ENCODE measurements at regions not wholly inside any gene's neighbourhood (a gene's known extent, or its start where the extent isn't known, plus 50 kb on each side); places are given as distances from the start of the nearest gene placed in this dataset.

GRCh38 chr12:41795051-41795600 lies 349.5 kb downstream of the GXYLT1 start:
- no peaks in the 10 kb centered on the region for H3K36me3 ChIP-seq (ENCODE audit: control insufficient read depth in 2 of 2, insufficient read depth in 2 of 2, low read length in 1 of 2)
- WGBS: 71% methylated on average over 8 of the region's 8 CpGs
- no peaks in the 10 kb centered on the region for H3K9me3 ChIP-seq (ENCODE audit: control insufficient read depth in 2 of 2, insufficient read depth in 1 of 2, low read length in 1 of 2)
- H3K27me3 ChIP-seq (ENCODE audit: control insufficient read depth in 2 of 2, insufficient read depth in 1 of 2, low read length in 1 of 2): no peaks in the 10 kb centered on the region
- H3K27ac ChIP-seq (ENCODE audit: low read depth in 1 of 2, low read length in 1 of 2): no peak overlapping the region
- no peak overlapping the region for H3K4me3 ChIP-seq (ENCODE audit: low read length in 2 of 2)
- H3K4me1 ChIP-seq (ENCODE audit: control insufficient read depth in 2 of 2, insufficient read depth in 2 of 2, low read length in 2 of 2): no peaks in the 10 kb centered on the region
- no peak for DNase-seq (ENCODE audit: low read depth in 6 of 9, low spot score in 9 of 9)

DNA sequence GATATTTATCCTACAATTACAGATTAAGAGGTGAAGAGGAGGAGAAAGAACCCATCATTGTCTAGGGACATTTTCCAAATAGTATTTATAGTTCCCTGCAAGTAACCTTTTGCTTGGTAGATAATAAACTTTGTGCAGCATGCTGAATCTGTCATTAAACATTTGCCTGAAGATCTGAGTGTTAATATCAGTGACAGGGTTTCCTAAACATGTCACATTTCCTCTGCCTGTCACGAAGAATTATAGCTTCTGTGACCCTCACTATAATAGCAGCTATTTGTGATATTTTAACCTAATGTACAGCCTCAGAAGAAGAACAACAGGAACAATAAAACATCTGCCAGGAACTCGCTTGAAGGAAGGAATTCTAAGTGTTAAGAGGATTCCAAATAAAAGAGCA lies 350.3 kb downstream of the GXYLT1 start:
- Histone ChIP-seq H3K4me1 (ENCODE audit: control insufficient read depth in 2 of 2, insufficient read depth in 2 of 2, low read length in 2 of 2) (no peaks in the 10 kb centered on the region), H3K27me3 (ENCODE audit: control insufficient read depth in 2 of 2, insufficient read depth in 1 of 2, low read length in 1 of 2) (no peaks in the 10 kb centered on the region), H3K4me3 (ENCODE audit: low read length in 2 of 2) (no peak overlapping the region), H3K36me3 (ENCODE audit: control insufficient read depth in 2 of 2, insufficient read depth in 2 of 2, low read length in 1 of 2) (no peaks in the 10 kb centered on the region), H3K9me3 (ENCODE audit: control insufficient read depth in 2 of 2, insufficient read depth in 1 of 2, low read length in 1 of 2) (no peaks in the 10 kb centered on the region), H3K27ac (ENCODE audit: low read depth in 1 of 2, low read length in 1 of 2) (no peak overlapping the region)
- 47% methylated on average over 2 of the region's 2 CpGs for WGBS
- DNase-seq (ENCODE audit: low read depth in 6 of 9, low spot score in 9 of 9): no peak

- no peaks in the 10 kb centered on the region for H3K27me3 ChIP-seq (ENCODE audit: control insufficient read depth in 2 of 2, insufficient read depth in 1 of 2, low read length in 1 of 2)
- H3K27ac ChIP-seq (ENCODE audit: low read depth in 1 of 2, low read length in 1 of 2): no peak overlapping the region
- DNase-seq (ENCODE audit: low read depth in 6 of 9, low spot score in 9 of 9): no peak
- H3K4me1 ChIP-seq (ENCODE audit: control insufficient read depth in 2 of 2, insufficient read depth in 2 of 2, low read length in 2 of 2): no peaks in the 10 kb centered on the region
- WGBS: 92% methylated on average over 2 of the region's 2 CpGs
- H3K36me3 ChIP-seq (ENCODE audit: control insufficient read depth in 2 of 2, insufficient read depth in 2 of 2, low read length in 1 of 2): no peaks in the 10 kb centered on the region
- H3K9me3 ChIP-seq (ENCODE audit: control insufficient read depth in 2 of 2, insufficient read depth in 1 of 2, low read length in 1 of 2): no peaks in the 10 kb centered on the region
- no peak overlapping the region for H3K4me3 ChIP-seq (ENCODE audit: low read length in 2 of 2)
These were observed 359.7 kb downstream of the GXYLT1 start for GRCh38 chr12:41784957-41785356.

DNA sequence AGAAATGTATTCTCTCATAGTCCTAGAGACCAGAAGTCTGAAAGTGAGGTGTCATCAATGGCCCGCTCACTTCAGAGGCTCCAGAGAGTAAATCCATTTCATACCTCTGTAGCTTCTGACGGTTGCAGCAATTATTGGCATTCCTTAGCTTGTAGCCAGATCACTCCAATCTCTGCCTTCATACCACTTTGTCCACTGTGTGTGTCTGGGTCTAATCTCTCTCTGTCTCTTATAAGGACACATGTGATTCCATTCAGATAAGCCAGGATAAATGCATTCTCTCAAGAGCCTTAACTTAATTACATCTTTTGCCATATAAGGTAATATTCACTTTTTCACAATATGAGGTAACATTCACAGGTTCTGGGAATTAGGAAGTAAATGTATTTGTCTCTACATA lies 365.7 kb downstream of the GXYLT1 start:
- Histone ChIP-seq H3K4me1 (ENCODE audit: control insufficient read depth in 2 of 2, insufficient read depth in 2 of 2, low read length in 2 of 2) (no peaks in the 10 kb centered on the region), H3K4me3 (ENCODE audit: low read length in 2 of 2) (no peak overlapping the region), H3K27me3 (ENCODE audit: control insufficient read depth in 2 of 2, insufficient read depth in 1 of 2, low read length in 1 of 2) (no peaks in the 10 kb centered on the region), H3K36me3 (ENCODE audit: control insufficient read depth in 2 of 2, insufficient read depth in 2 of 2, low read length in 1 of 2) (no peaks in the 10 kb centered on the region), H3K9me3 (ENCODE audit: control insufficient read depth in 2 of 2, insufficient read depth in 1 of 2, low read length in 1 of 2) (no peaks in the 10 kb centered on the region), H3K27ac (ENCODE audit: low read depth in 1 of 2, low read length in 1 of 2) (no peak overlapping the region)
- 97% methylated on average over 2 of the region's 2 CpGs for WGBS
- DNase-seq (ENCODE audit: low read depth in 6 of 9, low spot score in 9 of 9): no peak

DNA sequence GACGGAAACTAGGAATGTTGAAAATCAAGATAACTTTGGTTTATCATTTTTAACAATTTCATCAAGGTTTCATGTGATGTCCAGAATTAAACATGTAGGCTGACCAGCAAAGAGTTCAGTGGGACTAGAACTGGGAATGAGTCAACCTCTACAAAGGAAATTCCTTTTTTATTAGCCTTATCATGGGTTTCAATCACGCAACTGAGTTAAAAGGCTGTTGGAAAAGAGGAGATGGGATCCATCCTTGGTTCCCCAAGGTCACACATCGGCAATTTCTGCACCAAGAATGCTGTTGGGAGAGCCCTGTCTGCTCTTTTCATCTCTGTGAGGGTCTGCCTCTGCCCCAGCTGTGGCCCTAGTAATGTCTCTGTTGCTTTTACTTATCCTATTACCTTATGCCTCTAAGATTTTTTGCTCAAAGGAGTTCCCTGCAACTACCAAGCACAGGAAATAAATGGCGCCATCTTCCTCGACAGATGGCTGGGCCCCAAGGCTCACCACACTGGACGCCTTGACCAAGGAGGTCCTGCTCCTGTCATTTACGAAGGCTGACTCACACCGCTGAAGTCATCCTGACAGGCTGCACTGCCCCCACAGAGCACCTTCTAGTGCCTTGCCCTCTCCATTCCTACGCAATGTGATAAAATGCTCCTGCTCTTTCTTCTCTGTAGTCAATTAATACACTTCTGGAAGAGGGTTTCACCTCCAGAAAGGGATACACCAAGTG lies 367.4 kb downstream of the GXYLT1 start:
- no peak overlapping the region for H3K27ac ChIP-seq (ENCODE audit: low read depth in 1 of 2, low read length in 1 of 2)
- 91% methylated on average over 9 of the region's 9 CpGs for whole genome bisulfite sequencing
- H3K4me1 ChIP-seq (ENCODE audit: control insufficient read depth in 2 of 2, insufficient read depth in 2 of 2, low read length in 2 of 2): no peaks in the 10 kb centered on the region
- DNase-seq (ENCODE audit: low read depth in 6 of 9, low spot score in 9 of 9): no peak
- H3K27me3 ChIP-seq (ENCODE audit: control insufficient read depth in 2 of 2, insufficient read depth in 1 of 2, low read length in 1 of 2): no peaks in the 10 kb centered on the region
- H3K36me3 ChIP-seq (ENCODE audit: control insufficient read depth in 2 of 2, insufficient read depth in 2 of 2, low read length in 1 of 2): no peaks in the 10 kb centered on the region
- H3K9me3 ChIP-seq (ENCODE audit: control insufficient read depth in 2 of 2, insufficient read depth in 1 of 2, low read length in 1 of 2): no peaks in the 10 kb centered on the region
- no peak overlapping the region for H3K4me3 ChIP-seq (ENCODE audit: low read length in 2 of 2)

DNA sequence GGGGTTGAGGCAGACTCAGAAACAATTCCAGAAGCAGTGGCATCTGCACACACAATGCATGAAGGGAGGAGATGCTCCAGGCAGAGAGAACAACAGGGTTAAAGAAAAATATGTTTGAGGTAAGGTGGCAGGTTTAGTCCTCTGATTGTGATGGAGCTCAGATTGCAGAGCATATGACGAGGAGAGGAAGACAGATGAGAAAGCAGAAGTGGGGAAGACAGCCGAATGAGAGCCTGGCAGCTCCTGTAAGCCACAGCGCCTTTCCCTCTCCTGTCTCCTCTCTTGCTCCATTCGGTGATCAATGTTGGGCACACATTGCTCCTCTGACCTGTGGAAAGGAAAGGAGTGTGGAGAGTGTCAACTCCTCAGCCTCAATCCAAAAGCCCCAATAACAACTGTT lies 372.2 kb downstream of the GXYLT1 start:
- Histone ChIP-seq H3K9me3 (ENCODE audit: control insufficient read depth in 2 of 2, insufficient read depth in 1 of 2, low read length in 1 of 2) (no peaks in the 10 kb centered on the region), H3K27me3 (ENCODE audit: control insufficient read depth in 2 of 2, insufficient read depth in 1 of 2, low read length in 1 of 2) (no peaks in the 10 kb centered on the region), H3K4me1 (ENCODE audit: control insufficient read depth in 2 of 2, insufficient read depth in 2 of 2, low read length in 2 of 2) (no peaks in the 10 kb centered on the region), H3K4me3 (ENCODE audit: low read length in 2 of 2) (no peak overlapping the region), H3K36me3 (ENCODE audit: control insufficient read depth in 2 of 2, insufficient read depth in 2 of 2, low read length in 1 of 2) (no peaks in the 10 kb centered on the region), H3K27ac (ENCODE audit: low read depth in 1 of 2, low read length in 1 of 2) (no peak overlapping the region)
- WGBS: 88% methylated on average over 4 of the region's 4 CpGs
- DNase-seq (ENCODE audit: low read depth in 6 of 9, low spot score in 9 of 9): no peak

DNA sequence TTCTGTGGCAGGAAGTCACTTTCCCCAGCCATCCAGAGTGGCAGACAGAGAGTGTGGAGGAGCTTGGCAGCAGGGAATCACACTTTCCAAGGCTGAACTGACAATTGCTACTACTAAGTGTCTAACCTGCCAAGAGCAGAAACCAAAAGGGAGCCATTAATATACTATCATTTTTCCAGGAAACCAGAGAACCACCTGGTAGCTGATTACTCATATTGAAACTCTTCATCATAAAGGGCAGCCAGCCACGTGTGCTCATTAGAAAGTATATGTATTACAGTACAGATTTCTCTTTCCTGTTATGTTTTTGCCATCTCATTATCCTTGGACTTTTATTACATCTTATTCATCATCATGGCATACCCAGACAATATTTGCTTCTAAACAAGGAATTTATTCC lies 374.9 kb downstream of the GXYLT1 start:
- WGBS: 73% methylated on average over 1 of the region's 1 CpG
- Histone ChIP-seq H3K4me3 (ENCODE audit: low read length in 2 of 2) (no peak overlapping the region), H3K36me3 (ENCODE audit: control insufficient read depth in 2 of 2, insufficient read depth in 2 of 2, low read length in 1 of 2) (no peaks in the 10 kb centered on the region), H3K27ac (ENCODE audit: low read depth in 1 of 2, low read length in 1 of 2) (no peak overlapping the region), H3K4me1 (ENCODE audit: control insufficient read depth in 2 of 2, insufficient read depth in 2 of 2, low read length in 2 of 2) (no peaks in the 10 kb centered on the region), H3K27me3 (ENCODE audit: control insufficient read depth in 2 of 2, insufficient read depth in 1 of 2, low read length in 1 of 2) (no peaks in the 10 kb centered on the region), H3K9me3 (ENCODE audit: control insufficient read depth in 2 of 2, insufficient read depth in 1 of 2, low read length in 1 of 2) (no peaks in the 10 kb centered on the region)
- no peak for DNase-seq (ENCODE audit: low read depth in 6 of 9, low spot score in 9 of 9)

- Histone ChIP-seq H3K27ac (ENCODE audit: low read depth in 1 of 2, low read length in 1 of 2) (no peak overlapping the region), H3K27me3 (ENCODE audit: control insufficient read depth in 2 of 2, insufficient read depth in 1 of 2, low read length in 1 of 2) (no peaks in the 10 kb centered on the region), H3K36me3 (ENCODE audit: control insufficient read depth in 2 of 2, insufficient read depth in 2 of 2, low read length in 1 of 2) (no peaks in the 10 kb centered on the region), H3K9me3 (ENCODE audit: control insufficient read depth in 2 of 2, insufficient read depth in 1 of 2, low read length in 1 of 2) (no peaks in the 10 kb centered on the region), H3K4me1 (ENCODE audit: control insufficient read depth in 2 of 2, insufficient read depth in 2 of 2, low read length in 2 of 2) (no peaks in the 10 kb centered on the region), H3K4me3 (ENCODE audit: low read length in 2 of 2) (no peak overlapping the region)
- WGBS: 97% methylated on average over 7 of the region's 7 CpGs
- DNase-seq (ENCODE audit: low read depth in 6 of 9, low spot score in 9 of 9): no peak
These were observed 376.2 kb downstream of the GXYLT1 start for GRCh38 chr12:41768456-41768855.

DNA sequence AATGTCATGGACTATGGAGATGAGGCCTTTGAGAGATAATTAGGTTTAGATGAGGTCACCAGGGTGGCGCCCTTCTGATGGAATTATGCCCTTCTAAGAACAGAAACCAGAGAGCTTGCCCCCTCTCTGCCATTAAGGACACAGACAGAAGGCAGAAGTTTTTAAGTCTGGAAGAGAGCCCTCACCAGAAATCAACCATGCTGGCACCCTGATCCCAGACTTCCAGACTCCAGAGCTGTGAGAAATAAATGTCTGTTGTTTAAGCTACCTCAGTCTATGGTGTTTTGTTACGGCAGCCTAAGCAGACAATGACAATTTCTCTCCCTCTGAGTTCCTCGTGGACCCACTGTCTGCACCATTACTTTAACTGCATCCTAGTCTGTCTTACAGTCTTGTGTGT lies 382.0 kb downstream of the GXYLT1 start:
- Histone ChIP-seq H3K4me3 (ENCODE audit: low read length in 2 of 2) (no peak overlapping the region), H3K27ac (ENCODE audit: low read depth in 1 of 2, low read length in 1 of 2) (no peak overlapping the region), H3K9me3 (ENCODE audit: control insufficient read depth in 2 of 2, insufficient read depth in 1 of 2, low read length in 1 of 2) (no peaks in the 10 kb centered on the region), H3K36me3 (ENCODE audit: control insufficient read depth in 2 of 2, insufficient read depth in 2 of 2, low read length in 1 of 2) (no peaks in the 10 kb centered on the region), H3K27me3 (ENCODE audit: control insufficient read depth in 2 of 2, insufficient read depth in 1 of 2, low read length in 1 of 2) (no peaks in the 10 kb centered on the region), H3K4me1 (ENCODE audit: control insufficient read depth in 2 of 2, insufficient read depth in 2 of 2, low read length in 2 of 2) (no peaks in the 10 kb centered on the region)
- no peak for DNase-seq (ENCODE audit: low read depth in 6 of 9, low spot score in 9 of 9)
- 96% methylated on average over 3 of the region's 3 CpGs for WGBS

Measured in thymus (tissue), 11 donors.